Osteocyte (in vitro differentiated cells): ENCODE measurements at regions not wholly inside any gene's neighbourhood (a gene's known extent, or its start where the extent isn't known, plus 50 kb on each side); places are given as distances from the start of the nearest gene placed in this dataset.

ENCODE experiments used
- DNase-seq: peaks from one replicate; pipeline ENCODE4 v3.0.0; 2021; ENCODE audit warnings: mixed read lengths; ENCODE audit not compliant: unreplicated experiment; ENCODE audit errors: extremely low spot score
- H3K27ac Mint-ChIP-seq: one replicate; pipeline ENCODE4 v1.8.0; 2021; ENCODE audit warnings: mild to moderate bottlenecking, mixed read lengths; ENCODE audit not compliant: unreplicated experiment
- H3K27me3 Mint-ChIP-seq: one replicate; pipeline ENCODE4 v1.8.0; 2021; ENCODE audit warnings: mixed read lengths; ENCODE audit not compliant: unreplicated experiment
- H3K36me3 Mint-ChIP-seq: one replicate; pipeline ENCODE4 v1.8.0; 2021; ENCODE audit warnings: mixed read lengths; ENCODE audit not compliant: unreplicated experiment
- H3K4me1 Mint-ChIP-seq: one replicate; pipeline ENCODE4 v1.8.0; 2021; ENCODE audit warnings: mixed read lengths; ENCODE audit not compliant: unreplicated experiment
- H3K4me3 Mint-ChIP-seq: one replicate; pipeline ENCODE4 v1.8.0; 2021; ENCODE audit warnings: mild to moderate bottlenecking, moderate library complexity, mixed read lengths; ENCODE audit not compliant: unreplicated experiment
- H3K9me3 Mint-ChIP-seq: one replicate; pipeline ENCODE4 v1.8.0; 2021; ENCODE audit warnings: mixed read lengths; ENCODE audit not compliant: unreplicated experiment
- TF ChIP-seq, protein P1 (sequence below): fragments of 200-600 bp; sonication (generic); IDR thresholded peaks from 2 replicates; pipeline ENCODE4 v1.5.0; 2021; ENCODE audit warnings: antibody characterized with exemption, mild to moderate bottlenecking, moderate library complexity

DNA sequence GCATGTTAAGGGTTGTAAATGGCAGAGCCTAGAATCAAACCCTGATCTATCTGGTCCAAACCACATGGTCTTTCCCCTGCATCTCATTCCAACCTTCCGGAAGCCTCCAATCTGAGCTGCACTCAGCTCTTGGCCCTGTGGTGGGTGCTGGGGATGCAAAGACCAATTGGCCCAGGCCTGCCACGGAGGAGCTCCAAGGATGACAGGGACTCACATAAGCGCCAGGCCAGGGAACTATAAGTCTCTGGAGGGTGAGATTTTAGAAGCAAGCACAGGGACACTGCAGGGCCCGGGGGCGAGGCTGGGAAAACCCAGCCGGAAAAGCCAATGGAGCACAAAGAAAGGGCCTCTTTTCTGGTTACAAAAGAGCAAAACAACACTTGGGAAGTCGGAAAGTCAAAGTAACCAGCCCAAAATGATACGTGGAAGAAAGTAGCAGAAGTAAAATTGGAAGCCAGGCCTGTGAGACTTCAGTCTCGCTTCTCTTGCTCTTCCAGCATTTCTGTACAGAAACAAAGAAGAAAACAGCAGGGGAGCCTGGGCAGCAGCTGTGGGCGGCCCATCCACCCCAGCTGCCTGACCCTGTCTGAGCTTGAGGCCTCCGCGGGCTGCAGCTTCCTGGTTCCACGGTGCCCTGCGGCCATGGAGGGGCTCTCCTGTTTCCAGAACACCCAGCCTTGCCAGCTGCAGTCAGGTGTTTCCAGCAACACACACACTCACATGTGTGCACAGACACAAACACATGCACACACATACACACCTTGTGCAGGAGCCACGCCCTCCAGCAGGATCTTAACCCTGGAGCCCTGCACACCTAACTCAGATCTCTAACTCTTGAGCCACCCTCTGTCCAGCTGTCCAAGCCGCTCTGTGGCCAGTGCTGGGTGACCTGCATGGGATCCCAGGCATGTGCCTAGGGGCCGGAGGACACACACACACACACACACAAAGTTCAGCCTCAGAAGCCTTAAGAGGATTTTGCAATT is 178.2 kb downstream of the BCL11B start:
- H3K4me3 Mint-ChIP-seq = no peak overlapping the region
- TF ChIP-seq, protein P1, sequence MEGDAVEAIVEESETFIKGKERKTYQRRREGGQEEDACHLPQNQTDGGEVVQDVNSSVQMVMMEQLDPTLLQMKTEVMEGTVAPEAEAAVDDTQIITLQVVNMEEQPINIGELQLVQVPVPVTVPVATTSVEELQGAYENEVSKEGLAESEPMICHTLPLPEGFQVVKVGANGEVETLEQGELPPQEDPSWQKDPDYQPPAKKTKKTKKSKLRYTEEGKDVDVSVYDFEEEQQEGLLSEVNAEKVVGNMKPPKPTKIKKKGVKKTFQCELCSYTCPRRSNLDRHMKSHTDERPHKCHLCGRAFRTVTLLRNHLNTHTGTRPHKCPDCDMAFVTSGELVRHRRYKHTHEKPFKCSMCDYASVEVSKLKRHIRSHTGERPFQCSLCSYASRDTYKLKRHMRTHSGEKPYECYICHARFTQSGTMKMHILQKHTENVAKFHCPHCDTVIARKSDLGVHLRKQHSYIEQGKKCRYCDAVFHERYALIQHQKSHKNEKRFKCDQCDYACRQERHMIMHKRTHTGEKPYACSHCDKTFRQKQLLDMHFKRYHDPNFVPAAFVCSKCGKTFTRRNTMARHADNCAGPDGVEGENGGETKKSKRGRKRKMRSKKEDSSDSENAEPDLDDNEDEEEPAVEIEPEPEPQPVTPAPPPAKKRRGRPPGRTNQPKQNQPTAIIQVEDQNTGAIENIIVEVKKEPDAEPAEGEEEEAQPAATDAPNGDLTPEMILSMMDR = no peak
- H3K27ac Mint-ChIP-seq = peak overlapping the region; percentile 61
- no peaks in the 10 kb centered on the region for H3K9me3 Mint-ChIP-seq
- no peak for DNase-seq
- peaks cover 17% of the 10 kb centered on the region for H3K27me3 Mint-ChIP-seq
- H3K36me3 Mint-ChIP-seq = peaks cover 2% of the 10 kb centered on the region
- peaks cover 18% of the 10 kb centered on the region for H3K4me1 Mint-ChIP-seq

DNA sequence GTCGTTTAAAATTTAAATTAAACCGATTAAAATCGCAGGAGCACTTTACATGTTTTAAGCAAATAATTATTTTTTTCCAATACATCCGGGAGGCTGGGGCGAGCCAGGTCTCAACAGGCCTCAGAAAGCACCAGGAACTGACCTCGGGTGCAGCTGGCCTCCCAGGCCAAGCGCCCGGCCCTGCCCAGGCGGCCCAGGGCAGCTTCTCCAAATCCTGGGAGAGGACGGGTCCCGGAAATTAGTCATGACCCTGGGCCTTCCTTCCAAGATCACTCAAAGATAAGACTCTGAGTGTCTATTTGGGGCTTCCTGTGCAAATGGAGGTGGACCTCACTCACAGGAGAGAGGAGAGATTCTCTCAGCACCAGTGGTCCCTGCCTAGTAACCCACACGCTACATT is 177.1 kb downstream of the BCL11B start:
- Mint-ChIP-seq H3K4me3 (no peak overlapping the region), H3K27ac (no peak overlapping the region), H3K27me3 (peaks cover 9% of the 10 kb centered on the region), H3K4me1 (peaks cover 18% of the 10 kb centered on the region), H3K36me3 (peaks cover 2% of the 10 kb centered on the region), H3K9me3 (no peaks in the 10 kb centered on the region)
- DNase-seq = no peak
- TF ChIP-seq, protein P1 = no peak

DNA sequence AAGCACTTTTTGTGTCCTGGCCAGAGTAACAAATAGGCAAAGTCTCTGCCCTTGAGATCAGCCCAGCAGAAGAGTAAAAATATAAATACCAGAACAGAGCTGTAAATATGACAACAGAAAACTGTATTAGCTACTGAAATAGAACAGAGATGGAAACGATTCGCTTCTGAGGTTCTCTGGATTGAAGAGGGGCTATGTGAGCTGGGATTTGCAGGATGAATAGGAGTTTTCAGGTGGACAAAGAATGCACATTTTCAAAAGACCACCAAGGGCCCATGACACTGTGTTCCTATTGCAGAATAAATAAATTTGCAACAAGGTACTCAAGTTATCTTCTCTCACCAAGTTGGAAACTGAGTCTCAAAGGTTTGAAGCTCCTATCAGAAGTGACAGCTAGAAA is 176.6 kb downstream of the BCL11B start:
- Mint-ChIP-seq H3K27ac (no peak overlapping the region), H3K4me1 (peaks cover 18% of the 10 kb centered on the region)

DNA sequence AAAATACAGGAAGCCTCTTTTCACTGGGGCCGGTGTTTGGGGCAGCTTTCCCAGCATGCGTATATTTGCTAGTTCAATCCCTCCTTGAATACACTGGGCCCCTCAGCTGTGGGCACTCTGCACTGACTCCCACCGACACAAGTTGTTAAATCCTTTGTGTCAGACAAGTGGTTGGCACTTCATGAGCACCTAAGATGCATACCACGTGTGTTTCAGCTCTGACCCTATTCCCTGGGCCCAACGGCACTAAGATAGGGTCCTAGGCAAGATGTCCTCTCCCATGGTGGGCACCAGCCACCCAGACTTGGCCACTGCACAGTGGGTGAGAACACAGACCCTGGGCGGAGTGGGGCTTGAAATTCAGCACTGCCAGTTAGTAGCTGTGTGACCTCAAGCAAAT is 173.8 kb downstream of the BCL11B start:
- H3K27ac Mint-ChIP-seq = no peak overlapping the region
- H3K36me3 Mint-ChIP-seq = no peaks in the 10 kb centered on the region

More for the DNA sequence above, 176.6 kb downstream of the BCL11B start:
- Mint-ChIP-seq H3K36me3 (peaks cover 2% of the 10 kb centered on the region), H3K27me3 (peaks cover 9% of the 10 kb centered on the region), H3K9me3 (no peaks in the 10 kb centered on the region), H3K4me3 (no peak overlapping the region)
- no peak for DNase-seq
- TF ChIP-seq, protein P1 = no peak

More for the DNA sequence above, 173.8 kb downstream of the BCL11B start:
- no peak for DNase-seq
- TF ChIP-seq, protein P1 = no peak
- no peaks in the 10 kb centered on the region for H3K27me3 Mint-ChIP-seq
- no peaks in the 10 kb centered on the region for H3K9me3 Mint-ChIP-seq
- peaks cover 18% of the 10 kb centered on the region for H3K4me1 Mint-ChIP-seq
- H3K4me3 Mint-ChIP-seq = no peak overlapping the region
